B cell (primary cell): ENCODE measurements at regions not wholly inside any gene's neighbourhood (a gene's known extent, or its start where the extent isn't known, plus 50 kb on each side); places are given as distances from the start of the nearest gene placed in this dataset.

Source experiments
- ATAC-seq: fragments of 200-7000 bp; cut with Tn5 transposase; one replicate; pipeline ENCODE4 v1.10.0; 2021; ENCODE audit warnings: low read depth, mild to moderate bottlenecking, moderate number of reproducible peaks, moderate library complexity
- CTCF ChIA-PET: fragments of 350-600 bp; sonication (Branson Sonifier 250); formaldehyde crosslinking; loops from one replicate; lab custom pipeline; 2021; ENCODE audit warnings: antibody characterized with exemption, inconsistent platforms; lab: Charles Lee
- POLR2A ChIA-PET: fragments of 350-600 bp; sonication (Branson Sonifier 250); formaldehyde crosslinking; loops from one replicate; lab custom pipeline; 2021; ENCODE audit warnings: antibody characterized with exemption; lab: Charles Lee
- DNase-seq: peaks from one replicate; pipeline ENCODE4 v3.0.0; 2013
- H2AFZ ChIP-seq: 2 replicates; pipeline ENCODE4 v1.6.1; 2012; ENCODE audit warnings: mild to moderate bottlenecking, low read depth, low read length; ENCODE audit not compliant: insufficient read depth, poor library complexity, severe bottlenecking
- H3K27ac ChIP-seq, 2 donors: 1 replicate in 1 of 2; 2 replicates in 1 of 2; pipeline ENCODE4 v1.5.1; 2012 to 2013; ENCODE audit warnings: low read length in 2 of 2, mild to moderate bottlenecking in 2 of 2, moderate library complexity in 1 of 2
- H3K27me3 ChIP-seq, 4 experiments: fragments of 200-600 bp in 1 of 4; sonication (generic) in 1 of 4; replicated peaks in 1 of 4; 1 replicate in 2 of 4; 2 replicates in 2 of 4; pipeline versions ENCODE4 v1.6.1 to v1.7.0; 2013 to 2016; ENCODE audit warnings: low read length in 3 of 4, mild to moderate bottlenecking in 2 of 4, mixed read lengths in 1 of 4, moderate library complexity in 1 of 4; ENCODE audit not compliant: insufficient read depth in 4 of 4, control insufficient read depth in 3 of 4; ENCODE audit errors: control extremely low read depth in 1 of 4
- H3K36me3 ChIP-seq, 2 experiments: replicated peaks in 1 of 2; 1 replicate in 1 of 2; 2 replicates in 1 of 2; pipeline versions ENCODE4 v1.6.1 to v1.7.1; 2013; ENCODE audit warnings: low read length in 1 of 2; ENCODE audit not compliant: insufficient read depth in 2 of 2, control insufficient read depth in 1 of 2; ENCODE audit errors: control extremely low read depth in 1 of 2, extremely low read depth in 1 of 2
- H3K4me1 ChIP-seq, 2 donors: fragments of 200-600 bp in 1 of 2; sonication (generic) in 1 of 2; 1 replicate in 1 of 2; 2 replicates in 1 of 2; pipeline versions ENCODE4 v1.5.1 to v1.6.1; 2013 to 2017; ENCODE audit warnings: low read length in 2 of 2; ENCODE audit not compliant: control insufficient read depth in 2 of 2, insufficient read depth in 2 of 2
- H3K4me2 ChIP-seq: replicated peaks from 2 replicates; pipeline ENCODE3; 2012; ENCODE audit warnings: mild to moderate bottlenecking, low read depth, low read length; ENCODE audit not compliant: poor library complexity, severe bottlenecking
- H3K4me3 ChIP-seq, 5 experiments: fragments of 200-600 bp in 1 of 5; sonication (generic) in 1 of 5; 1 replicate in 3 of 5; 2 replicates in 2 of 5; pipeline versions ENCODE4 v1.5.1 to v1.7.0; 2011 to 2016; ENCODE audit warnings: low read length in 4 of 5, mild to moderate bottlenecking in 4 of 5, low read depth in 2 of 5, control low read depth in 1 of 5, moderate library complexity in 1 of 5; ENCODE audit not compliant: insufficient read depth in 1 of 5; ENCODE audit errors: control extremely low read depth in 1 of 5, extremely low read depth in 1 of 5
- H3K79me2 ChIP-seq: fragments of 200-600 bp; sonication (generic); one replicate; pipeline ENCODE4 v1.6.0; 2016; ENCODE audit warnings: low read length; ENCODE audit not compliant: control insufficient read depth, insufficient read depth
- H3K9ac ChIP-seq: fragments of 200-600 bp; sonication (generic); 2 replicates; pipeline ENCODE4 v1.6.1; 2017; ENCODE audit warnings: mild to moderate bottlenecking, low read length, moderate library complexity
- H3K9me3 ChIP-seq, 3 donors: one replicate each; pipeline versions ENCODE4 v1.6.1 to v1.7.1; 2013; ENCODE audit warnings: low read length in 2 of 3; ENCODE audit not compliant: control insufficient read depth in 2 of 3, insufficient read depth in 1 of 3; ENCODE audit errors: control extremely low read depth in 1 of 3
- H4K20me1 ChIP-seq: 2 replicates; pipeline ENCODE4 v1.6.0; 2012; ENCODE audit warnings: mild to moderate bottlenecking, low read length; ENCODE audit not compliant: insufficient read depth, control insufficient read depth, poor library complexity, severe bottlenecking
- H3K27ac Mint-ChIP-seq: one replicate; pipeline ENCODE4 v1.8.0; 2021; ENCODE audit warnings: mixed read lengths
- H3K27me3 Mint-ChIP-seq: one replicate; pipeline ENCODE4 v1.8.0; 2021; ENCODE audit warnings: mixed read lengths
- H3K4me1 Mint-ChIP-seq: one replicate; pipeline ENCODE4 v1.8.0; 2021; ENCODE audit warnings: mixed read lengths
- H3K4me3 Mint-ChIP-seq: one replicate; pipeline ENCODE4 v1.8.0; 2021; ENCODE audit warnings: mixed read lengths
- H3K9me3 Mint-ChIP-seq: one replicate; pipeline ENCODE4 v1.8.0; 2022; ENCODE audit warnings: mixed read lengths; ENCODE audit not compliant: insufficient read depth
- EZH2 ChIP-seq: IDR thresholded peaks from 2 replicates; pipeline ENCODE4 v1.6.1; 2012; ENCODE audit warnings: borderline replicate concordance, low read depth, mild to moderate bottlenecking, moderate library complexity, low read length; ENCODE audit not compliant: insufficient read depth, poor library complexity, severe bottlenecking
- WGBS: methylation state at CpG from one replicate; pipeline ENCODE4 v1.1.5; 2013; ENCODE audit warnings: missing lambda C conversion rate; ENCODE audit not compliant: insufficient coverage; 5-methylcytosine and 5-hydroxymethylcytosine counted together
- intact Hi-C: fragments of 100-400 bp; cut with micrococcal nuclease; formaldehyde crosslinking; loops from one replicate; pipeline ENCODE4 v1.10.0; 2022
- TF ChIP-seq, protein P1 (sequence below): fragments of 200-600 bp; IDR thresholded peaks from one replicate; pipeline ENCODE4 v1.8.0; 2022; ENCODE audit warnings: antibody characterized with exemption, mild to moderate bottlenecking

DNA sequence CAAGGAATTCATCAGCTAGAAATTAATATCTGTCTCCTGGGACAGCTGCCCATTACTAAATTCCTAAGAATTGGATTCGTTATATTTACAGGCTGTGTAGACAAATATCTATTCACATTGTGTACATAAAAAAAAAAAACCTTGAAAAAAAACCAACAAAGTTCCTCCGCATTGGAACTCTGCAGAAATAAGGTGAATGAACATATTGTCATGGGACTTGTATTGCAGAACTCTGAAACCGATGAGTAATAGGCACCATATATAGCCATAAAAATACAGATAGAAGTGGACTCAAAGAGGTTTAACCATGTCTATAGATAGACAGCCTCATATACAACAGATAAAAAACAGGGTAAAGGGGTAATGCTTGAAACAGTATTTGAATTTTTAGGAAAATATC, 909.9 kb upstream of the CHAC2 start:
- Mint-ChIP-seq H3K4me1 (no peaks in the 10 kb centered on the region), H3K9me3 (no peaks in the 10 kb centered on the region), H3K27me3 (no peaks in the 10 kb centered on the region), H3K4me3 (no peak overlapping the region), H3K27ac (no peak overlapping the region)
- DNase-seq (no peak), ATAC-seq (no peak)
- no peak overlapping the region for H3K9ac ChIP-seq
- POLR2A ChIA-PET, result no interaction called here
- no peaks in the 10 kb centered on the region for H4K20me1 ChIP-seq
- no peaks in the 10 kb centered on the region for H3K36me3 ChIP-seq
- intact Hi-C loops, result no loop called here
- H3K4me2 ChIP-seq, result no peak overlapping the region
- no peaks in the 10 kb centered on the region for H3K4me1 ChIP-seq
- H3K4me3 ChIP-seq, result no peak overlapping the region
- H3K27ac ChIP-seq, result no peak overlapping the region
- H3K27me3 ChIP-seq, result no peaks in the 10 kb centered on the region
- H2AFZ ChIP-seq, result no peak overlapping the region
- CTCF ChIA-PET, result no interaction called here
- no CpG with 5 or more reads among the region's 3 CpGs for WGBS
- no peak for TF ChIP-seq EZH2
- TF ChIP-seq, protein P1, sequence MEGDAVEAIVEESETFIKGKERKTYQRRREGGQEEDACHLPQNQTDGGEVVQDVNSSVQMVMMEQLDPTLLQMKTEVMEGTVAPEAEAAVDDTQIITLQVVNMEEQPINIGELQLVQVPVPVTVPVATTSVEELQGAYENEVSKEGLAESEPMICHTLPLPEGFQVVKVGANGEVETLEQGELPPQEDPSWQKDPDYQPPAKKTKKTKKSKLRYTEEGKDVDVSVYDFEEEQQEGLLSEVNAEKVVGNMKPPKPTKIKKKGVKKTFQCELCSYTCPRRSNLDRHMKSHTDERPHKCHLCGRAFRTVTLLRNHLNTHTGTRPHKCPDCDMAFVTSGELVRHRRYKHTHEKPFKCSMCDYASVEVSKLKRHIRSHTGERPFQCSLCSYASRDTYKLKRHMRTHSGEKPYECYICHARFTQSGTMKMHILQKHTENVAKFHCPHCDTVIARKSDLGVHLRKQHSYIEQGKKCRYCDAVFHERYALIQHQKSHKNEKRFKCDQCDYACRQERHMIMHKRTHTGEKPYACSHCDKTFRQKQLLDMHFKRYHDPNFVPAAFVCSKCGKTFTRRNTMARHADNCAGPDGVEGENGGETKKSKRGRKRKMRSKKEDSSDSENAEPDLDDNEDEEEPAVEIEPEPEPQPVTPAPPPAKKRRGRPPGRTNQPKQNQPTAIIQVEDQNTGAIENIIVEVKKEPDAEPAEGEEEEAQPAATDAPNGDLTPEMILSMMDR, result no peak
- H3K9me3 ChIP-seq, result peaks cover 0 to 2% (median 0%) of the 10 kb centered on the region in 3 donors
- no peaks in the 10 kb centered on the region for H3K79me2 ChIP-seq

DNA sequence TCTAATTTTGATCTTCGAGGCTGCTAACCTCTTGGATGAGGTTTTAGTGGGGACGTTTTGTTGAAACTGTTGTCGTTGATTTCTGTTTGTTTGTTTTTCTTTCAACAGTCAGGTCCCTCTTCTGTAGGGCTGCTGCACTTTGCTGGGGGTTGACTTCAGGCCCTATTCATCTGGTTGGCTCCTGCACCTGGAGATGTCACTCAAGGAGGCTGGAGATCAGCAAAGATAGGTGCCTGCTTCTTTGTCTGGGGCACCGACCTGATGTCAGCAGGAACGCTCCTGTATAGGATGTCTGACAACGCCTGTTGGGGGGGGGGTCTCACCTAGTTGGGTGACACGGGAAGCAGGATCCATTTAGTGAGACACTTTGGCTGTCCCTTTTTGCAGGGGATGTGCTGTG, 915.6 kb upstream of the CHAC2 start:
- CTCF ChIA-PET, result no interaction called here
- 100% methylated on average over 5 of the region's 7 CpGs for WGBS
- Mint-ChIP-seq H3K4me1 (no peaks in the 10 kb centered on the region), H3K27me3 (no peaks in the 10 kb centered on the region), H3K9me3 (peaks cover 11% of the 10 kb centered on the region), H3K27ac (no peak overlapping the region), H3K4me3 (no peak overlapping the region)
- no peak for TF ChIP-seq EZH2
- TF ChIP-seq, protein P1, result no peak
- no peak overlapping the region for H3K9ac ChIP-seq
- H3K27me3 ChIP-seq, result no peaks in the 10 kb centered on the region
- POLR2A ChIA-PET, result no interaction called here
- DNase-seq, result no peak
- no peaks in the 10 kb centered on the region for H3K4me1 ChIP-seq
- no peak overlapping the region for H2AFZ ChIP-seq
- no peaks in the 10 kb centered on the region for H4K20me1 ChIP-seq
- H3K9me3 ChIP-seq, result peaks cover 0 to 12% (median 0%) of the 10 kb centered on the region in 3 donors
- H3K4me3 ChIP-seq, result no peak overlapping the region
- H3K36me3 ChIP-seq, result no peaks in the 10 kb centered on the region
- H3K79me2 ChIP-seq, result no peaks in the 10 kb centered on the region
- intact Hi-C loops, result no loop called here
- no peak overlapping the region for H3K4me2 ChIP-seq
- ATAC-seq, result no peak
- H3K27ac ChIP-seq, result no peak overlapping the region
